Islet of Langerhans (tissue), 1 donor: ENCODE measurements at regions not wholly inside any gene's neighbourhood (a gene's known extent, or its start where the extent isn't known, plus 50 kb on each side); places are given as distances from the start of the nearest gene placed in this dataset.
"Not testable (repeated sequence)": the region's sequence is repeated elsewhere in the genome, so short reads cannot be mapped to it uniquely, and the experiment has no call there.

Experiments used
- FAIRE-seq: peaks from one replicate; lab custom pipeline; 2011; peaks lifted over from hg19 to GRCh38; lab: Jason Lieb, UNC

DNA sequence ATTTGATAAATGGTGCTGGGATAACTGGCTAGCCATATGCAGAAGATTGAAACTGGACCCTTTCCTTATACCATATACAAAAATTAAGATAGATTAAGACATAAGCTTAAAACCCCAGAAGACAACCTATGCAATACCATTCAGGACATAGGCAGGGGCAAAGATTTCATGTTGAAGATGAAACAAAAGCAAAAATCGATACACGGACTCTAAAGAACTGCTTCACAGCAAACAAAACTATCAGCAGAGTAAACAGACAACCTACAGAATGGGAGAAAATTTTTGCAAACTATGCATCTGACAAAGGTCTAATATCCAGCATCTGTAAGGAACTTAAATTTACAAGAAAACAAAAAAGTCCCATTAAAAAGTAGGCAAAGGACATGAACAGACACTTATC lies 255.9 kb downstream of the TINAG start:
- FAIRE-seq = not testable (repeated sequence)

DNA sequence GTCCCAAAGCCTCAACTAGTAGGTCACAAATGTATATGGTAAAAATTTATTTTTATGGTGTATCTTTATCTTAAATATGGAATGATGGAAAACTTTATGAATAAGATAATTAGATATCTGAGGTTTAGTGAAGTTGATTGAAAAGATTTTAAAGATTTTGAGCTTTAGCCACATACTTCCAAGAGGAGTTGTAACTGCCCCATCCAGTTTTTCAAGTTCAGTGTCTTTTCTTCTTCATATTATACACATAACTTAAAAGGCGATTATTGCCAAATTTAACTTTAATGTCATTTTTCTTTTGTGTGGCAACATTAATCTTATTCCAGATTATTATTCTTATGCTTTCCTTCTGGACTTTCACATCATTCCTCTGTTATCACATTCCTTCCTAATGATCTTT lies 266.4 kb downstream of the TINAG start:
- FAIRE-seq = no peak

DNA sequence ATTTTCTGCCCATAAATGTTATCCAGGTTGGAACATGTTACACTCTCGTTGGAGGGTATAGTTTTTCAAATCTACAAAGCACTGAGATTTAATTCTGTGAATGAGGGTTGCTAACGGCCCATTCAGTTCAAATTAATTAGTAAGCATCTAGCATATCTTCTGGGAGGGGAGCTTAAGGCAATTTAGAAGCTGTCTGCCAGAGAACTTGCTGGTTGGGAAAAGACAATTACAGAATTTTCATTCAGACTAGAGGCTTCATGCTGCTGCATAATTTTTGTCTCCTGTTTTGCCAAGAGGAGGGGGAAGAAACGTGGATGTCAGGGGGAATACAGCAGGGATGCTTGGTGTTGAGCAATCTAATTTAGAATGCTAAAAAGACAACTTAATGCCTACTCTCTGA lies 268.3 kb upstream of the FAM83B start:
- FAIRE-seq = no peak

DNA sequence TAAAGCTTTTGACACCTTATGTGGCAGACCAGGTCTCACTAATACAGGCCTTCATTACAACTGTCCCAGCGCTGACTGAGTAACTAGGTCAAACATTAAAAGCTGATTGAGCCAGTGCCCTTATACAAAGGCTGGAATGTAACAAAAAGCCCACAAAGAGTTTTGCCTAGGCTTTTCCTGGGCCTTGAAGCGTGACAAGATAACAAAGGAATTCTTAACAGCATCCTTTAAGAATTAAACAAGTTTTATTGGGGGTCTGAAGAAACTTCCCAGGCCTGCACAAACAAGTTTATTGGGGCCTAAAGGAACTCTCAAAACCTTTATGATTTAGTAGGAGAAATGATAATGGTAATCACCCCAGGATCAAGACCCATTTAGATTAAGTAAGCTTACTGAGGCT lies 267.6 kb upstream of the FAM83B start:
- no peak for FAIRE-seq

DNA sequence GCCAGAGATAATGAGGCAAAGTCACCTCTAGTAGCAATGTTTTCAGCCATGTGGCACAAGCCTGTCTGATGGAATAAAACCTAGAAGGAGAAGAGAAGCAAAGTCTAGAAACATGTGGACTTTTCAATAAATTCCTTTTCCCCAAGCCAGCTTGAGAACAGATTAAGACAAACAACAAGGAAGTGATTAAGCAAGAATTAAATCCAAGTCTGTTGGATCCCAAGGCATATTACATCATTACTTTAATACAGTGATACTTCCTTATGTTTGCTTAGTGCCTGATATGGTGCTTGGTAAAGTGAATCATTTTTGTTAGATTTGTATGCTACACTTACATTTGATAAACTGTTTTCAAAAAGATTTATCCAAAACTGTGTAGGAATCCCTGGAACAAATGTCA lies 260.3 kb upstream of the FAM83B start:
- FAIRE-seq = no peak

DNA sequence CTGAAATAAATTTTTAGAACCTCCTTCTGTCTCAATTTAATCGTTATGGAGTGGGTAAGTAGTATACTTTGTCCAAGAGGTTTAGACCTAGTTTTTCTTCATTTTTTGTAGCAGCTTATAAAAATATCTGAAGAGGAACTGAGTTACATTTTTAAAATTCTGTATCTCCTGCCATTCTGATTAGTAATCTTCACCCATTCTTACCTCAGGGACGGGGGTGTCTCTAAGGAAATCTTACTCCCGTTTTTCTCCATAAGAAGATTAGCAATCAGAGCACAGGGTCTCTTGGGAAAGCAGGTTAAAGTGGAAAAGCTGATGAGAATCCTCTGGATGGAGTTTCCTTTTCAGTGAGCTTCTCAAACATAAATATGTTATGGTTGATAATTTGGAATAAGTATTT lies 259.3 kb upstream of the FAM83B start:
- no peak for FAIRE-seq

DNA sequence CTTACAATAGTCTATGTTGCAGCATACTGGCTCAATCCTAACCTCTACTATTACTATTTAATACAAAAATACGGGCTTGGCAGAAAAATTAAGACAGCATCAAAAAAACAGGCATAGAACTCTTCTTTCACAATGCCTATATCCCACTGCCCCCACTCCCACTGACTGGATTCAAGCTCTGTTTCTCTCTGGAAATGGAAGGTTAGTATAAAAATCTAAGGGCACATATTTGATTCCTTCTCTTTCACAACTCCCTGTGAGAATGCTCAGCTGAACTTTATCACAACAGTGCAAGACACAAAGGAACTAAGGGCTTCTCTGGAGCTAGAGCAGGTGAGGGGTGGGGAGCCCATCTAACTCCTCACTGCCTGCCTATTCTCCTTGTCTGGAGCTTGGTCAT lies 258.4 kb upstream of the FAM83B start:
- no peak for FAIRE-seq

DNA sequence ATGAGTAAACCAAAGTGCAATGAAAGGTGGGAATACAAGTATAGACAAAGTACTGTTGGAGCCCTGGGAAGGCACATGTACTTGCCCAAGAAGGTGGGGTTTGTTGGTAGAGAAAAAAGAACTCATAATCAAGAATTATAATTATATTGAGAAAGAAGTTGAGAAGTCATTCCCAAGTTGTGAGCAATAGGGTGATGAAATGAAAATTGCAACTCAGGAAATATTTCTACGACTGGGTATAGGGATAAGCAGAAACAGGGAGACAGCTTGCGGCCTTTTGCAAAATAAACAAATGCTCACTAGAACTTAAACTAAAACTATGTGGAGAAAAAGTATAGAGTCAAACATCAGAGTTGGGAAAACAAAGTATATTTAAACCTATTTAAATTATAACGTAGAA lies 250.7 kb upstream of the FAM83B start:
- FAIRE-seq = no peak

DNA sequence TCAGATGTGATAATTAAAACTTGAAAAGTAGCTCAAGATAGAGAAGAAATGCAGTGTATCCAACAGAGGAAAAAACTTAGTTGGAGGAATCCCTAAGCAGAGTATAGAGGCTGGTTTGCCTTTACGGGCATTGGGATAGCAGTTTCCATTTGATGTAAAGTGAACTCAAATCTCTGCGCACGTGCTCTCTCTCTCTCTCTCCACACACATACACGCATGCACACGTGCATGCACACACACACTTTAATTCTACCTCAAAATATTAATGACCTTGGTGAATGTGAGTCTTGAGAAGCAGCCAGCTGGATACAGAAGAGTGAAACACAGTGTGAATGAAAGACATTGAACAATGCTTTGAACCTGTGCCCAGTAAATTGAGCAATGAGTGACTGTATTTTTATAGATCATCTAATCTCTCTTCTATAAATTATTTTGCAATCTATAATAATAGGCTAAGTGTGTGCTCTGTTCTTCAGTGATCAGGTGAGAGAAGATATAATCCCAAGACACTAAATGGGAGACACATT lies 247.7 kb upstream of the FAM83B start:
- no peak for FAIRE-seq

DNA sequence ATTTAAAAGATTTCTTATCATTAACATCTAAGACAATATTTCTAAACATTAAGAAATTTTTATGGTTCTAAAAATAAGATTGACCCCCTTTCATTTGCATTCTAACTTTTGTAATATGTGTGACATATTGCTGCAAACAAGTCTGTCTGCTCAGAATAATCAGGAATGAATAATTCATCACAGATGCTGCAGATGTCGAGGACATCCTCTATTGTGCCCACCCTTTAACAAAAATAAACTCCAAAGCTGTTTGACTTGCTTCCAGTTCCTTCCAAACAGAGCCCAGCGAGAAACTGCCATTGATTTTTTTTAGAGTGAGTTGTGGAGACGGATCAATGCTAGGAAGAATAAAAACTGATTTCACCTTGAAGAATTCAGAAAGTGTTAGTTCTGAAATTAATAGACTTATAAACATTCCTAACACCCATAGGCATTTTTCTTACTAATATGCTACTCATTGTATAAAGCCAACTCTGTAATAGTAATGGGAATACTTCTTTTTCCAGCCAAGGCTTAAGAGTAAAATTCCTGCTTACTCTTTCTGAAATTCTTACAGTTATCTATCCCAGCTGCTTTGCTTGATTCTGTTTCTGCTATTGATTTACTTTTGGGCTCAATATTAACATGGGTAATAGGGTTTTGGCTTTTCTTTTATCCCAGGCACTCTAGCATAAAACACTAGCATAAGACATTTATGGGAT lies 244.8 kb upstream of the FAM83B start:
- FAIRE-seq = no peak

DNA sequence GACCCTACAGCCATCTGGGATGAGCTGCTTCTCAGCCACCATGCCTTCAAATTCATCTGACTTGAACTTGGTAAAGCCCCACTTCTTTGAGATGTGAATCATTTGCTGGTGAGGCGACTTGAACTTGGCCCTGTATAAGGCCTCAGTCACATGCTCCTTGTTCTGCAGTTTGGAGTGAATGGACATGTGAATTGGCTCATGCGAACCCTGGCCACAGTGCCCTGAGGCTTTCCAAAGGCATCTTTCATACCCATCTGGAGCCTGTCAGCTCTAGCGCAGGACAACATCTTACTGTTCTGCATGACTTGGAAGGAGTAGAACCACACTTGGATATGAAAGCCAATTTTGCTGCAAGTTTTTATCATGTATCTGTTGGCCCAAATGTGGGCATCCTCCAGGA lies 244.0 kb upstream of the FAM83B start:
- no peak for FAIRE-seq

DNA sequence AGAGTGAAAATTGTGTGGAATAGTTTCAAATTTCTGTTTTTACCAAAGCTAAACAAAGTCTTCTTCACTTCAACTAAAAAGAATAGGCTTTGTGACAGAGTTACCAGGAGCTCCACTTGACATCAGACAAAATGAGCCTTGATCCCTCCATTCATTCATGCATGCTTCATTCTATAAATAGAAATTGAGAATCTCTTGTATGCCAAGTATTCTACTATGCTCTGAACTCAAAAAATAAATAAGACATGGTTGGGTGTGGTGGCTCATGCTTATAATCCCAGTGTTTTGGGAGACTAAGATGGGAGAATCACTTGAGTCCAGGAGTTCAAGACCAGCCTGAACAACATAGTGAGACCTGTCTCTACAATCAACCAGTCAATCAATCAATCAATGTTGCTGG lies 236.6 kb upstream of the FAM83B start:
- FAIRE-seq = no peak

DNA sequence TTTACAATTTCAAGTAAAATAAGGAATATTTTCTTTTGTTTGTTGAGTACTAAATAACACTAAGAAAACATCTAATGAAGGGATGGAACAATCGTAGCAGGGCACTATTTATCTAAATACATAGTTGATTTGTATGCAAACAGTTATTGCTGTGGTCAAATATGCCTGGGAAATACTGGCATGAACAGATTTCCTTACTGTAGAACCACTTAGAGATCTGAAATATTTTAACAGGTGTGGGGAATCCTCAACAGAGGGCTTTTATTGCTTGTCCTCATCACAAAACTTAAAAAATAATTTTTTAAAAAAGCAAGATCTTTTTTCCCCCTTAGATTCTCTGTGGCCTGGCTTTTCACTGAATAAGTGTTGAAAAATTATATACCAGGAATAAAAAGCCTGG lies 233.0 kb upstream of the FAM83B start:
- FAIRE-seq = no peak

DNA sequence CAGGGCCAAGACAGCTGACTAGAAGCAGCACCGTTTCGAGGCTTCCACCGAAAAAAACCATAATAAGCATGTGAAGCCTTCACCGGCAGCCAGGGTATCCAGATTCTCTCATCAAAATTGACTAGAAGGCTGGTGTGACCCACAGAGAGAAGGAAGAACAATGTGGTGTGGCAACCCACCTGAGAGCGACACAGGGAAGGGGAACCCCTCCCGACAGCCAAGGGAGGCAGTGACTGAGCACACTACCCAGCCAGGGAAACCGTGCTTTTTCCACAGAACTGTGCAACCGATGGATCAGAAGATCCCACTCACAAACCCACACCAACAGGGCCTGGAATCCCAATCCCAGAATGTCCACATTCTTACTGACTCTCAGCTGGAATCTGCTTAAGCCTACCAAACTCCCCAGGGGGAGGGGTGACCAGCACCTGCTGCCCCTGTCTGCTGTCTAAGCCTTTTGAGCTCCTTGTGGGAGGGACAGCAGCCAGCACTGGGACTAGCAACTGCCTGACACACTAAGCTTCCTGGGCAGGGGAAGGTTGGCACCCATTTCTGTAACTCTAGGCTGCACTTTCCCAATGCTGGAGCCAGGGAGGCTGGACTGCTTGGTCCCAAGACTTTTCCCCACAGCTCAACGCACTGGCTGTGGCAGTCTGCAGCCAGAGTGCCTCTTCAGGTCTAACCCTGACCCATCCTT lies 231.9 kb upstream of the FAM83B start:
- no peak for FAIRE-seq

DNA sequence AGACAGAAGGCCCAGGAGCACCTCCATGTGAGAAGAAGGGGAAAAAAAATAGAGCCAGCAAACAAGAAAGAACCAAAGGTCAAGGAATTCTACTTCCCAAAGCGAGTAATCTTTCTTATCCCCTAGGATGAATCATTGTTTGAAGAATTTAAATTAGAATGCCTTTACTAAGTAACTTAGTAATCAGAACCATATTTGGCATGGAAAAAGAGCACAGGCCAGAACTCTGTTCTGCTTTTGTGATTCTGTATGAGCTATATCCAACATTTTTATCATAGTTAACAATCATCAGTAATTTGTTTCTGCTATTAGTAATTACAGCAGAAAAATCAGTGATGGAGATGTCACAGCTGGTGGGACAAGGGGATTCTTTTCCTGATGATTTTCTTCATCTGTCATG lies 228.8 kb upstream of the FAM83B start:
- no peak for FAIRE-seq

DNA sequence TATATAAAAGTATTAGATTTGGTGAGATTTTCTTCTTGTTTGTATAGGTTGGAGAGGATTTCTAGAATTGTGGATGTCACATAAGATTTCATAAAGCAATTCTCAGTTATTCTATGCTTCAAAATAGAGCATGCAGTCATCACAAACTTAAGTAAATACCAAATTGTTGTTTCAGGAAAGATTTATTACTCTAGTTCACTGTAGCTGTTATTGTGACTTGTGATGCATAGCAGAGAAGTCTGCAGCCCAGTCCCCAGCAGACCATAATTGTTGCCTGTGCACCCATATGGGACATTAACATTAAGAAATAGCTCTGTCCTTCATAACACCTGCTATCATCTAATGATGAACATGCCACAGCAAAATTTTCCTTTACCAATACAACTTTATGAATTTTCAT lies 228.0 kb upstream of the FAM83B start:
- FAIRE-seq = no peak

DNA sequence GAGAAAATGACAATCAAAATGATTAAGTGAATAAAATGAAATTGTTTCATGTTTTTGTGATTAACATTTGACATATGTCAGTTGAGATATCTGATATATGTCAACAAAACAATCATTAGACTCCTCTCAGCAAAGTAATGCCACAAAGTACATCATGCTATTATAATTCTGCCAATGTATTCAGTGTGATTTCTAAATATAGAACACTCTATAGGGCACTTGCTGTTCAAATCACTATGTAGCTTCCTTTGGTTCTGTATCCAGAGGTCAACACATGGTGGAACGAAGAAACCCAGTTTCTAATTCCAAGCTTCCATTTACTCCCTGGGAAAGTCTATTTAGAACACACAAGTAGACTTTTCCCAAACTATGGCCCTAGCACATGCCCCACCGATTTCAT lies 227.5 kb upstream of the FAM83B start:
- FAIRE-seq = no peak

DNA sequence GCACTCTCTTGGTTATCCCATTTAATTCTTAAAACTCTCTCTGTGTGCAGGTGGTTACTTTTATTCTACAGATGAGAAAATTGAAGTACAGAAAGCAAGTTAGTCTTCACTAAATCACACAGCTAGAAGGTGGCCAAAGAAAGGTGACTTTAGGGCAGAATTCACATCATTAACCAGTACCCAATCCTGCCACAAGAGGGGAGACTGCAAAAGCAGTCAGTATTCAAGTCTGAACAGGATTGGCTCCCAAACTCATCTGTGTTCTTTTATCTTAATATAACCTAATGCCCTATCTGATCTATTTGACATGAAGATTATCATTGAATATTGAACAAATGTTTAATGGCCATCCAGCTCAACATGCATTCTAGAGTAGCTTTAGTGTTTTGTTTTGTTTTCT lies 225.3 kb upstream of the FAM83B start:
- FAIRE-seq = no peak

DNA sequence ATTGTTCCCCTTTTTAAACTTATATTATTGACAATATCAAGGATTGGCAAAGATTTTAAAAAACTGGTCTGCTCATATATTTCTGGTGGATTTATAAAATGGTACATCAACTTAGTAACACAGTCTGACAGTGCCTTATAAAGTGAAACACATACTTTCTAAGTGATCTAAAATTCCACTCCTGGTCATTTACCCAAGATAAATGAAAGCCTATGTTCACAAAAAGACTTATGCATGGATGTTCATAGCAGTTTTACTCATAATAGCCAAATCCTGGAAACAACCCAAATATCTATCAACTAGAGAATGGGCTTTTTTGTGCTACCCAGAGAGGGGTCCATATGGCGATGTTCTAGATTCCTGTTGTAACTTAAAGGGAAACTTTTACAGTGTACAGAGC lies 222.4 kb upstream of the FAM83B start:
- FAIRE-seq = no peak

DNA sequence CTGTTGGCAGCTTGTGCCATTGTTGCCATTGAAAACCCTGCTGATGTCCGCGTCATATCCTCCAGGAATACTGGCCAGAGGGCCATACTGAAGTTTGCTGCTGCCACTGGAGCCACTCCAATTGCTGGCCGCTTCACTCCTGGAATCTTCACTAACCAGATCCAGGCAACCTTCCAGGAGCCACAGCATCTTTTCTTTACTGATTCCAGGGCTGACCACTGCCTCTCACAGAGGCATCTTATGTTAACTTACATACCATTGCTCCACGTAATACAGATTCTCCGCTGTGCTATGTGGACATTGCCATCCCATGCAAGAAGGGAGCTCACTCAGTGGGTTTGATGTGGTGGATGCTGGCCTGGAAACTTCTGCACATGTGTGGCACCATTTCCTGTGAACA lies 221.8 kb upstream of the FAM83B start:
- no peak for FAIRE-seq

DNA sequence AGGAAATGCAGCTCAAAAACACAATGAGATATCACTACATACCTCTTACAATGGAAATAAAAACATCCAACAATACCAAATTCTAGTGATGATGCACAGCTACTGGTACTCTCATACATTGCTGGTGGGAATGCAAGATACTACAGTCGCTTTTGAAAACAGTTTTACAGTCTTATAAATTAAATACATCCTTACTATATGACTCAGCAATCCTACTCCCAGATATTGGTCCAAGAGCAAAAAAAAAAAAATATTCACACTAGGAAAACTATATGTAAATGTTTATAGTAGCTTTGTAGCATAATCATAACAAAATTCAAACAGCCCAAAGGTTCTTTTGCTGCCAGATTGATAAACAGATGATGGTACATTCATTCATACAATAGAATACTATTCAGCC lies 217.4 kb upstream of the FAM83B start:
- FAIRE-seq = no peak

DNA sequence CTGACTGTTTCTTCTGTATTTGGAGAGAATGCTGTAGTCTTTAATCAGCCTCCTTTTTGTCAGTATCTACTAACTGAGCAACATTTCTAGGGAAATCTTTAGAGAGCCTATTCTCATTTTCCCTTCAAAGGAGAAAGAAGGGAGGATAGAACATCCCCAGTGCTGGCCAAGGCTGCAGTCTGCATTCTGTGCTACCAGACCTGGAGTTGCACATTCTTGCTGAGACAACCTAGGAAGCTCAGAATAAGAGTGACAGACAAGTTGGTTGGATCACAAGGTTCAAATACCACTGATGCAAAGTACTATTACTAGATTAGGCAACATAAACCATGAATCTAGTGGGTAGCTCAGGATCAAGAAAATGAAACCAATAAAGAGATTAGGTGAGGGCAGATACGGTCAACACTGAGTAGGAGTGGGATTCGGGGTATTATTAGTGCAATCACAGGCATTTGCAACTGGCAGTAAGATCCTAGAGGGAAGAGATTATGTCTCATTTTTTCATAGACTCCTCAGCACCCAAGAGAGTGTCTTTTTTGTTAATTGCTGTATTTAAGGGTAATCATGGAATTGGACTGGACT lies 213.5 kb upstream of the FAM83B start:
- FAIRE-seq = no peak

DNA sequence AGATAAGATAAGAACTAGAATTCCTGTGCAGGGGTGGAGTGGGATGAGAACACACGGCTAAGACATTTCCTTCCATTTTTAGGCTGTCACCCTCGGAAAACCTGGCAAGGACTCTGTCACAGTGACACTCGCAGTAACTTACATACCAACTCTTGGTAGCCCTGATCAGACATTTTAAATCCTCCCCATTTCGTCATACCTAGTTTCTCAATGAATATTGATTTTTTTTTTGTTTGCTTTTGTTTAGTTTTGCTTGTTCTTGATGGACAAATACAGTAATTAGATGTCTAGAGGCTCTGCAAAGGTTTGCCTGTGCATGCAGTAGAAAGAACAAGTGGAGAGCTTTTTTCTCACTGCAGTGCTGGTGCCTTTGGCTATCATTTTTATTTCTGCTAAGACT lies 213.0 kb upstream of the FAM83B start:
- FAIRE-seq = no peak

DNA sequence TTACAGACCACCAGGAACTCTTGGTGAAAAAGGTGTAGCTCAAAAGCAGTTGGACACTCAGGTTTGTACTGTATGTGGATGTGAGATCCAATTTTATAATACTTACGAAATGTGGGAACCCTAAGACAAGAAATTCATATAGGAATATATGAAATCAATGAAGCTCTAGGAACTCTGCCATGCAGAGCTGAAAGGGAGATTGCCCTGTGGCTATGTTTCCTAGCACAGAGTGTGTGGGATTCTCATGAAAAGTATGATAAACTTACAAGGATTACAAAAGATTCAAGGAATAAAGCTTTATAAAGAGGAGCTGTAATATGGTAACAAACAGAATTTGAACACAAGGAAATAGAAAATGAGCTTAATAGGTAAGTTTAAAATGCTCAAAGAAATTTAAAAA lies 205.7 kb upstream of the FAM83B start:
- no peak for FAIRE-seq
